Endothelial cell of umbilical vein (primary cell): ENCODE measurements at regions not wholly inside any gene's neighbourhood (a gene's known extent, or its start where the extent isn't known, plus 50 kb on each side); places are given as distances from the start of the nearest gene placed in this dataset.

Experiments used
- BruUV-seq: library from RNA; stranded (reverse); fragments of 400-500 nt; replicated peaks from 2 replicates; lab custom pipeline; 2021; lab: Mats Ljungman, UMichigan
- CTCF ChIA-PET: fragments of 300-600, 350-600 bp; sonication (Branson Sonifier 250); formaldehyde crosslinking; loops from one replicate; lab custom pipeline; 2021; ENCODE audit warnings: antibody characterized with exemption, inconsistent platforms; lab: Charles Lee
- POLR2A ChIA-PET: fragments of 300-600, 350-600 bp; sonication (Branson Sonifier 250); formaldehyde crosslinking; loops from one replicate; lab custom pipeline; 2021; ENCODE audit warnings: antibody characterized with exemption, inconsistent platforms; lab: Charles Lee
- DNase-seq: peaks from one replicate; pipeline ENCODE4 v3.0.0-alpha.2; 2011; ENCODE audit warnings: low read depth, low spot score
- FAIRE-seq: peaks from 2 replicates; lab custom pipeline; 2011; peaks lifted over from hg19 to GRCh38; lab: Jason Lieb, UNC
- H2AFZ ChIP-seq: 2 replicates; pipeline ENCODE4 v1.6.0; 2012; ENCODE audit warnings: low read depth, low read length, control low read depth, inconsistent platforms
- H3K27ac ChIP-seq: 2 replicates; pipeline ENCODE4 v1.5.1; 2011; ENCODE audit warnings: low read depth, mild to moderate bottlenecking, control low read depth, low read length, moderate library complexity; ENCODE audit not compliant: insufficient read depth
- H3K27me3 ChIP-seq, 2 experiments: 2 replicates each; pipeline versions ENCODE4 v1.6.0 to v1.6.1; 2011; ENCODE audit warnings: low read length in 2 of 2, mixed read lengths in 1 of 2; ENCODE audit not compliant: control insufficient read depth in 2 of 2, insufficient read depth in 2 of 2
- H3K36me3 ChIP-seq, 2 experiments: 2 replicates in 1 of 2; 3 replicates in 1 of 2; pipeline ENCODE4 v1.5.1; 2011; ENCODE audit warnings: low read length in 2 of 2, mild to moderate bottlenecking in 1 of 2, moderate library complexity in 1 of 2; ENCODE audit not compliant: control insufficient read depth in 2 of 2, insufficient read depth in 2 of 2; ENCODE audit errors: extremely low read depth in 1 of 2
- H3K4me1 ChIP-seq: 3 replicates; pipeline ENCODE4 v1.5.1; 2011; ENCODE audit warnings: mild to moderate bottlenecking, low read length; ENCODE audit not compliant: control insufficient read depth, insufficient read depth; ENCODE audit errors: extremely low read depth
- H3K4me2 ChIP-seq: 2 replicates; pipeline ENCODE4 v1.6.1; 2011; ENCODE audit warnings: low read length, control low read depth, mixed read lengths; ENCODE audit not compliant: insufficient read depth
- H3K4me3 ChIP-seq, 3 experiments: fragments of 200-600 bp in 1 of 3; sonication (generic), shearing (Covaris generic) in 1 of 3; replicated peaks in 1 of 3; 2 replicates each; pipeline ENCODE4 v1.5.1; 2011 to 2016; ENCODE audit warnings: control low read depth in 3 of 3, low read length in 3 of 3, mild to moderate bottlenecking in 2 of 3, inconsistent platforms in 1 of 3, low read depth in 1 of 3, moderate library complexity in 1 of 3; ENCODE audit not compliant: insufficient read depth in 1 of 3
- H3K79me2 ChIP-seq: 2 replicates; pipeline ENCODE4 v1.6.0; 2012; ENCODE audit warnings: low read length, inconsistent platforms; ENCODE audit not compliant: control insufficient read depth, insufficient read depth
- H3K9ac ChIP-seq: replicated peaks from 2 replicates; pipeline ENCODE3; 2011; ENCODE audit warnings: low read length, control low read depth; ENCODE audit not compliant: insufficient read depth; ENCODE audit errors: extremely low read depth
- H3K9me1 ChIP-seq: replicated peaks from 3 replicates; pipeline ENCODE4 v1.6.0; 2011; ENCODE audit warnings: mild to moderate bottlenecking, low read length; ENCODE audit not compliant: control insufficient read depth, insufficient read depth; ENCODE audit errors: extremely low read depth
- H3K9me3 ChIP-seq: replicated peaks from 2 replicates; pipeline ENCODE4 v1.5.1; 2012; ENCODE audit warnings: low read length, inconsistent platforms; ENCODE audit not compliant: control insufficient read depth, insufficient read depth
- H4K20me1 ChIP-seq: replicated peaks from 2 replicates; pipeline ENCODE3; 2011; ENCODE audit warnings: mild to moderate bottlenecking, low read length; ENCODE audit not compliant: control insufficient read depth, insufficient read depth; ENCODE audit errors: extremely low read depth
- CTCF ChIP-seq, 2 donors: IDR thresholded peaks; 1 replicate in 1 of 2; 2 replicates in 1 of 2; pipeline ENCODE4 v1.5.1; 2011; ENCODE audit warnings: low read length in 2 of 2, mild to moderate bottlenecking in 2 of 2, moderate library complexity in 2 of 2, control low read depth in 1 of 2, inconsistent platforms in 1 of 2, low read depth in 1 of 2; ENCODE audit not compliant: insufficient read depth in 1 of 2; ENCODE audit errors: extremely low read depth in 1 of 2
- EZH2 ChIP-seq: IDR thresholded peaks from 2 replicates; pipeline ENCODE4 v1.6.1; 2012; ENCODE audit warnings: borderline replicate concordance, low read depth, mild to moderate bottlenecking, moderate library complexity, low read length, inconsistent platforms; ENCODE audit not compliant: severe bottlenecking
- GATA2 ChIP-seq: IDR thresholded peaks from 2 replicates; pipeline ENCODE4 v1.7.0; 2011; ENCODE audit warnings: low read depth, mild to moderate bottlenecking, moderate library complexity, mixed read lengths, low read length; ENCODE audit not compliant: insufficient read length, insufficient read depth
- dilution Hi-C: fragments of 300-500 bp; cut with MboI; formaldehyde crosslinking; loops from one replicate; pipeline ENCODE4 v1.15.0; 2019; ENCODE audit warnings: low sequenced_read_pairs; ENCODE audit not compliant: extremely low pct_ligation_motif_present
- intact Hi-C: fragments of 100-400 bp; cut with micrococcal nuclease; formaldehyde crosslinking; loops from one replicate; pipeline ENCODE4 v1.10.0; 2022

- Histone ChIP-seq H3K9ac (no peak overlapping the region), H4K20me1 (no peaks in the 10 kb centered on the region), H3K79me2 (no peaks in the 10 kb centered on the region), H3K27ac (no peak overlapping the region), H3K36me3 (no peaks in the 10 kb centered on the region), H3K9me1 (no peaks in the 10 kb centered on the region), H3K4me1 (no peaks in the 10 kb centered on the region), H2AFZ (no peak overlapping the region), H3K27me3 (no peaks in the 10 kb centered on the region), H3K9me3 (no peaks in the 10 kb centered on the region), H3K4me2 (no peak overlapping the region), H3K4me3 (no peak overlapping the region)
- intact Hi-C loops, result no loop called here
- POLR2A ChIA-PET, result no interaction called here
- FAIRE-seq (no peak), DNase-seq (no peak)
- TF ChIP-seq GATA2 (no peak), CTCF (IDR thresholded peaks at IDR 0.05; ENCODE audit: extremely low read depth in 1 of 2, insufficient read depth in 1 of 2, low read depth in 1 of 2, low read length in 2 of 2) (no peak), EZH2 (no peak)
- dilution Hi-C loops, result no loop called here
- CTCF ChIA-PET, result interaction anchor here (0.9 to 1.2 kb wide), 2 partner anchors 15 to 18 kb away, joined by 3 to 5 read pairs; no protein-coding TSS in a partner anchor
- BruUV-seq, result no TSS peak
Measured at GRCh38 chr13:33644581-33645543, 173.1 kb upstream of the RFC3 start.
